Smooth muscle cell (in vitro differentiated cells): ENCODE measurements at regions not wholly inside any gene's neighbourhood (a gene's known extent, or its start where the extent isn't known, plus 50 kb on each side); places are given as distances from the start of the nearest gene placed in this dataset.

Source experiments
- DNase-seq: peaks from one replicate; lab custom pipeline; 2025; ENCODE audit not compliant: unreplicated experiment; lab: John Stamatoyannopoulos, UW
- H2AFZ ChIP-seq: fragments of 200-600 bp; sonication (generic); 2 replicates; pipeline ENCODE4 v1.6.0; 2016; ENCODE audit warnings: antibody characterized with exemption, low read depth, mild to moderate bottlenecking
- H3F3A ChIP-seq: fragments of 200-600 bp; sonication (generic); 2 replicates; pipeline ENCODE4 v1.6.0; 2017; ENCODE audit warnings: antibody characterized with exemption, low read depth
- H3K27ac ChIP-seq: fragments of 200-600 bp; sonication (generic); 2 replicates; pipeline ENCODE4 v1.5.1; 2016; ENCODE audit warnings: low read depth, mild to moderate bottlenecking
- H3K27me3 ChIP-seq: fragments of 200-600 bp; sonication (generic); 2 replicates; pipeline ENCODE4 v1.6.1; 2016; ENCODE audit warnings: low read depth, mild to moderate bottlenecking
- H3K36me3 ChIP-seq: fragments of 200-600 bp; sonication (generic); 2 replicates; pipeline ENCODE4 v1.5.1; 2016; ENCODE audit warnings: low read depth
- H3K4me1 ChIP-seq: fragments of 200-600 bp; sonication (generic); 2 replicates; pipeline ENCODE4 v1.5.1; 2016; ENCODE audit warnings: low read depth
- H3K4me2 ChIP-seq: fragments of 200-600 bp; sonication (generic); 2 replicates; pipeline ENCODE4 v1.6.0; 2016; ENCODE audit warnings: mild to moderate bottlenecking
- H3K4me3 ChIP-seq: fragments of 200-600 bp; sonication (generic); 2 replicates; pipeline ENCODE4 v1.5.1; 2016; ENCODE audit warnings: mild to moderate bottlenecking
- H3K79me2 ChIP-seq: fragments of 200-600 bp; sonication (generic); 2 replicates; pipeline ENCODE4 v1.6.0; 2016; ENCODE audit warnings: low read depth, mild to moderate bottlenecking
- H3K9ac ChIP-seq: fragments of 200-600 bp; sonication (generic); 2 replicates; pipeline ENCODE4 v1.6.0; 2016; ENCODE audit warnings: low read depth
- H3K9me3 ChIP-seq: fragments of 200-600 bp; sonication (generic); replicated peaks from 2 replicates; pipeline ENCODE4 v1.5.1; 2016; ENCODE audit warnings: low read depth
- H4K20me1 ChIP-seq: fragments of 200-600 bp; sonication (generic); 2 replicates; pipeline ENCODE4 v1.6.0; 2016; ENCODE audit warnings: low read depth
- WGBS: methylation state at CpG from one replicate; pipeline ENCODE4 v1.1.7; 2016; ENCODE audit warnings: low lambda C conversion rate; 5-methylcytosine and 5-hydroxymethylcytosine counted together
- TF ChIP-seq, protein P1 (sequence below): fragments of 200-600 bp; sonication (generic); IDR thresholded peaks from 2 replicates; pipeline ENCODE4 v1.5.1; 2017; ENCODE audit warnings: borderline replicate concordance, mild to moderate bottlenecking, antibody characterized with exemption; ENCODE audit not compliant: insufficient read depth, poor library complexity, severe bottlenecking

DNA sequence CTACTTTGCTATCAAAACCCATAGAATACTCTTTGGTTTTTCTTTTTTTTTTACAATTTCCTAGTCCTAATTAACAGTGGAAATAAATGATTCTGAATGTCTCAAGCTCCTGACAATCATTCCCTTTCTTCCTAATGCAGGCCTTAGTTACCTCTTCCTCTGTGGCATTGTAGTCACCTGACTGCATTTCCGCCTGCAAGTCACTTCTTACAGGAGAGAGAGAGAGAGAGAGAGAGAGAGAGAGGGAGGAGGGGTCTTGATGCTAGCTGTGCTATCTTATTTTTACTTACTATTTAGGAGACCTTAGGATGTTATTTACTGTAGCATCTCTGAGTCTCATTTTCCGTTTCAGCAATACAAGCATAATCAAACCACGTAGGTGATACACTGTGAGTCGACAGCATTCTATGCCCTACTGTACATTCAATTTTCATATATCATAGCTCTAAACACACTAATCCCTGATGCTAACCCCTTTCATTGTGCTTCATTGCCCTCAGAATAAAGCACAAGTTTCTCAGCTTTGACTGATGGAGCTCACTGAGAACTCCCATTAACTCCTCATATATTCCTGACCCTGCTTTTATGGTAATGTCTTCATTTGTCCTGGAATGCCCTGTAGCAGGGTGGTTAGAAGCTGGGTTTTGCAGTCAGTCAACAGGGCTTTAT is 1237.3 kb downstream of the XPNPEP1 start:
- Histone ChIP-seq H3K9ac (no peak overlapping the region), H3K4me1 (no peaks in the 10 kb centered on the region), H4K20me1 (no peaks in the 10 kb centered on the region), H3K36me3 (no peaks in the 10 kb centered on the region), H3F3A (no peaks in the 10 kb centered on the region), H3K9me3 (no peaks in the 10 kb centered on the region), H3K27me3 (no peaks in the 10 kb centered on the region), H2AFZ (no peak overlapping the region), H3K27ac (no peak overlapping the region), H3K4me3 (no peak overlapping the region), H3K79me2 (no peaks in the 10 kb centered on the region), H3K4me2 (no peak overlapping the region)
- DNase-seq, result no peak
- WGBS, result 88% methylated on average over 4 of the region's 4 CpGs
- TF ChIP-seq, protein P1, sequence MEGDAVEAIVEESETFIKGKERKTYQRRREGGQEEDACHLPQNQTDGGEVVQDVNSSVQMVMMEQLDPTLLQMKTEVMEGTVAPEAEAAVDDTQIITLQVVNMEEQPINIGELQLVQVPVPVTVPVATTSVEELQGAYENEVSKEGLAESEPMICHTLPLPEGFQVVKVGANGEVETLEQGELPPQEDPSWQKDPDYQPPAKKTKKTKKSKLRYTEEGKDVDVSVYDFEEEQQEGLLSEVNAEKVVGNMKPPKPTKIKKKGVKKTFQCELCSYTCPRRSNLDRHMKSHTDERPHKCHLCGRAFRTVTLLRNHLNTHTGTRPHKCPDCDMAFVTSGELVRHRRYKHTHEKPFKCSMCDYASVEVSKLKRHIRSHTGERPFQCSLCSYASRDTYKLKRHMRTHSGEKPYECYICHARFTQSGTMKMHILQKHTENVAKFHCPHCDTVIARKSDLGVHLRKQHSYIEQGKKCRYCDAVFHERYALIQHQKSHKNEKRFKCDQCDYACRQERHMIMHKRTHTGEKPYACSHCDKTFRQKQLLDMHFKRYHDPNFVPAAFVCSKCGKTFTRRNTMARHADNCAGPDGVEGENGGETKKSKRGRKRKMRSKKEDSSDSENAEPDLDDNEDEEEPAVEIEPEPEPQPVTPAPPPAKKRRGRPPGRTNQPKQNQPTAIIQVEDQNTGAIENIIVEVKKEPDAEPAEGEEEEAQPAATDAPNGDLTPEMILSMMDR, result no peak

DNA sequence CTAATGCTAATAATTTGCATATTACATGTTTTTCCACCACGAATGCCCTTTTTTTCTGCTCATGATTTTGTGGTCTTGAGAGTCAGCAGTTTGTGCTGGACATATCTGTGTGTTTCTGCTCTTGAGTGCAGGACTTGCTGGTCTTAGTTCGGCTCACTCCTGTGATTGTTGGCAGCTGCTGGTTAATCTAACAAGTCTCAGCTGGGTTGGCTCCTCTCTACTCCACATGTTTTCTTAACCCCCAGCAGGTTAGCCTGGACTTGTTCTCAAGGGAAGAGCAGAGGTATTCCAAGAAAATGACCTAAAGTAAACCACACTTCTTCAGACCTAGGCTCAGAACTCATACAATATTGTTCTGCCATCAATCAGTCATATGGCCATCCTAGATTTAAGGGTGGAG is 1238.9 kb downstream of the XPNPEP1 start:
- Histone ChIP-seq H3K4me2 (no peak overlapping the region), H3K27ac (no peak overlapping the region), H3K4me3 (no peak overlapping the region), H3K9ac (no peak overlapping the region), H3K27me3 (peaks cover 4% of the 10 kb centered on the region), H3F3A (no peaks in the 10 kb centered on the region), H2AFZ (no peak overlapping the region), H3K36me3 (no peaks in the 10 kb centered on the region), H4K20me1 (no peaks in the 10 kb centered on the region), H3K79me2 (no peaks in the 10 kb centered on the region), H3K9me3 (no peaks in the 10 kb centered on the region), H3K4me1 (no peaks in the 10 kb centered on the region)
- 63% methylated on average over 2 of the region's 2 CpGs for WGBS
- DNase-seq, result no peak
- TF ChIP-seq, protein P1, result no peak

DNA sequence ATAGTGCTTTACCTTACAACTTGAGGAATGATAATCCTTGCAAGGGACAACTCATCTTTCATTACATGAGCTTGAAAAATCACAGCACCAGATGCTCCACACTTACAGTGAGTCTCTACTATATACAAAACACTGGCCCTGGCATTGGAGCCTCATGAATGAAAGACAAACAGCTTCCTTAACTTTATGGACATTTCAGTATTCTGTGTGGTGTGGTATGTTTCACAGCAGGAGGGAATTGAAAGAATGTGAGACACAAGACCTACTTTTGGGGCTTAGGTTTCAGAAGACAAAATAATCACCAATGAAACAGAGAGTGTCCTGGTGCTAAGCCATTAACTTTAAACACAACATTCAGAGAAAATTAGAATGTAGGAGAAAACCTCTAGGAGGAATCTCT is 1249.6 kb downstream of the XPNPEP1 start:
- H3K27me3 ChIP-seq, result no peaks in the 10 kb centered on the region
- H3F3A ChIP-seq, result no peaks in the 10 kb centered on the region
- no peak for DNase-seq

DNA sequence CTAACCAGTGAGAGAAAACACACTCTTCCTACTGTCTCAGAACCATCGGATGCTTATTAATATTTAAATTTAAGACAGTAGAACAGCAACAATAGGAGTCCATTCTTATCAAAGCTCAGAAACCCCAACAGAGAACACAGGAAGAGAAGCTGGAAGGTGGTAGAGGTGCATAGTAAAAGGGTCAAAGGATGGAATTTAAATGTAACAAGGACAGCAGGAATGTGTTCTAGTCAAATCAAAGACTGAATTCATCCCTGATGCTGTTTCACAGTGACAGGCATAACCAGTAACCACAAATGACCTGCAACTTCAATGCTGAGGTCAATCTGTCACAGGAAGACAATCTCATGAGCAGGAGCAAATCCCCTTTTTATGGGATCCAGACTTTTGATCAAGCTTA is 1259.7 kb downstream of the XPNPEP1 start:
- no peaks in the 10 kb centered on the region for H3K79me2 ChIP-seq
- H3K9ac ChIP-seq, result no peak overlapping the region
- DNase-seq, result no peak
- H3K4me3 ChIP-seq, result no peak overlapping the region
- H3K4me1 ChIP-seq, result no peaks in the 10 kb centered on the region
- H3K9me3 ChIP-seq, result no peaks in the 10 kb centered on the region
- no peaks in the 10 kb centered on the region for H3K27me3 ChIP-seq
- no peak overlapping the region for H3K27ac ChIP-seq
- 45% methylated on average over 1 of the region's 1 CpG for WGBS
- no peak overlapping the region for H3K4me2 ChIP-seq
- no peak overlapping the region for H2AFZ ChIP-seq
- TF ChIP-seq, protein P1, result no peak
- H3K36me3 ChIP-seq, result no peaks in the 10 kb centered on the region
- no peaks in the 10 kb centered on the region for H3F3A ChIP-seq
- H4K20me1 ChIP-seq, result no peaks in the 10 kb centered on the region

More for the DNA sequence above, 1249.6 kb downstream of the XPNPEP1 start:
- Histone ChIP-seq H3K4me2 (no peak overlapping the region), H3K9ac (no peak overlapping the region), H3K36me3 (no peaks in the 10 kb centered on the region), H4K20me1 (no peaks in the 10 kb centered on the region), H3K4me1 (peaks cover 7% of the 10 kb centered on the region), H3K9me3 (no peaks in the 10 kb centered on the region), H3K4me3 (no peak overlapping the region), H2AFZ (no peak overlapping the region), H3K27ac (no peak overlapping the region), H3K79me2 (no peaks in the 10 kb centered on the region)
- TF ChIP-seq, protein P1, result no peak
